WTC11 (cell line): ENCODE measurements at regions not wholly inside any gene's neighbourhood (a gene's known extent, or its start where the extent isn't known, plus 50 kb on each side); places are given as distances from the start of the nearest gene placed in this dataset.

Experiments
- RELA ChIP-seq: sonication (generic); formaldehyde crosslinking; IDR thresholded peaks from 2 replicates; pipeline ENCODE4 v1.8.1; 2022; ENCODE audit warnings: missing genetic modification reagents, mild to moderate bottlenecking, borderline replicate concordance
- TEAD4 ChIP-seq: sonication (generic); formaldehyde crosslinking; IDR thresholded peaks from 2 replicates; pipeline ENCODE4 v1.8.0; 2022; ENCODE audit warnings: mild to moderate bottlenecking, missing genetic modification reagents
- TF ChIP-seq, protein P1 (sequence below): sonication (generic); formaldehyde crosslinking; IDR thresholded peaks from 2 replicates; pipeline ENCODE4 v1.8.0; 2023; ENCODE audit warnings: mild to moderate bottlenecking, missing genetic modification reagents
- TF ChIP-seq, protein P2 (sequence below): sonication (generic); formaldehyde crosslinking; IDR thresholded peaks from 2 replicates; pipeline ENCODE4 v1.8.1; 2023; ENCODE audit warnings: mild to moderate bottlenecking, missing genetic modification reagents

DNA sequence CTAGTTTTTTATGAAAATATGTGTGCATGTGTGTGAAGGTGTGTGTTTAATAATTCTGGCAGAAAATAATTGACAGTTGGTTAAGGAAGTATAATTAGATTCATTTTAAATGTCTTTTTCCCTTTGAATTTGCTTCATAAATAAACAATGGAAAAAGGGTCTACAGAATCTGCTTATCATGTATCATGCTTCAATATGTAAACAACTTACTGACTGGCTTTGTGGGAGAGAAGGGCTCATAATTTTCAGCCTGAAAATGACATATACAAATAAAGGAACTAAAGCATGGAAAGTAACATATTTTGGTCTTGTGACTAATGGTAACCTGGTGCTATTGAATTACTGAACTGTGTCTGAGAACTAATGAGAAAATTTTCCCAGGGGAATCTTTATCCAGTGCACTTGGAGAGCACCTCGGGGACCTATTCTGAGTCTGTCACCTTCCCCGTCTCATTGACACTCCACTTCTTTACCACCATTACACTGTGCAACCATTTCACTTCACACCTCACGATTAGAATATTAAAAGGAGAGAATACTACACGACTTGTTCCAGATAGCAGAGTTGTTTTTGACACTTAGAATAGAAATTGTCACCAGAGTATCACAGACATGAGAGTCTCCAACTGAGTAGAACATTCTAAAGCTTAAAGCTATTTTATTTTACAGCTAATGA lies 298.6 kb downstream of the TFEC start:
- TF ChIP-seq RELA (CRISPR knock-in tag) (no peak), TEAD4 (CRISPR knock-in tag) (no peak)
- TF ChIP-seq, protein P1, sequence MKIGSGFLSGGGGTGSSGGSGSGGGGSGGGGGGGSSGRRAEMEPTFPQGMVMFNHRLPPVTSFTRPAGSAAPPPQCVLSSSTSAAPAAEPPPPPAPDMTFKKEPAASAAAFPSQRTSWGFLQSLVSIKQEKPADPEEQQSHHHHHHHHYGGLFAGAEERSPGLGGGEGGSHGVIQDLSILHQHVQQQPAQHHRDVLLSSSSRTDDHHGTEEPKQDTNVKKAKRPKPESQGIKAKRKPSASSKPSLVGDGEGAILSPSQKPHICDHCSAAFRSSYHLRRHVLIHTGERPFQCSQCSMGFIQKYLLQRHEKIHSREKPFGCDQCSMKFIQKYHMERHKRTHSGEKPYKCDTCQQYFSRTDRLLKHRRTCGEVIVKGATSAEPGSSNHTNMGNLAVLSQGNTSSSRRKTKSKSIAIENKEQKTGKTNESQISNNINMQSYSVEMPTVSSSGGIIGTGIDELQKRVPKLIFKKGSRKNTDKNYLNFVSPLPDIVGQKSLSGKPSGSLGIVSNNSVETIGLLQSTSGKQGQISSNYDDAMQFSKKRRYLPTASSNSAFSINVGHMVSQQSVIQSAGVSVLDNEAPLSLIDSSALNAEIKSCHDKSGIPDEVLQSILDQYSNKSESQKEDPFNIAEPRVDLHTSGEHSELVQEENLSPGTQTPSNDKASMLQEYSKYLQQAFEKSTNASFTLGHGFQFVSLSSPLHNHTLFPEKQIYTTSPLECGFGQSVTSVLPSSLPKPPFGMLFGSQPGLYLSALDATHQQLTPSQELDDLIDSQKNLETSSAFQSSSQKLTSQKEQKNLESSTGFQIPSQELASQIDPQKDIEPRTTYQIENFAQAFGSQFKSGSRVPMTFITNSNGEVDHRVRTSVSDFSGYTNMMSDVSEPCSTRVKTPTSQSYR, result no peak
- TF ChIP-seq, protein P2, sequence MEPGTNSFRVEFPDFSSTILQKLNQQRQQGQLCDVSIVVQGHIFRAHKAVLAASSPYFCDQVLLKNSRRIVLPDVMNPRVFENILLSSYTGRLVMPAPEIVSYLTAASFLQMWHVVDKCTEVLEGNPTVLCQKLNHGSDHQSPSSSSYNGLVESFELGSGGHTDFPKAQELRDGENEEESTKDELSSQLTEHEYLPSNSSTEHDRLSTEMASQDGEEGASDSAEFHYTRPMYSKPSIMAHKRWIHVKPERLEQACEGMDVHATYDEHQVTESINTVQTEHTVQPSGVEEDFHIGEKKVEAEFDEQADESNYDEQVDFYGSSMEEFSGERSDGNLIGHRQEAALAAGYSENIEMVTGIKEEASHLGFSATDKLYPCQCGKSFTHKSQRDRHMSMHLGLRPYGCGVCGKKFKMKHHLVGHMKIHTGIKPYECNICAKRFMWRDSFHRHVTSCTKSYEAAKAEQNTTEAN (CRISPR knock-in tag), result no peak
